ENCODE measurements at regions not wholly inside any gene's neighbourhood (a gene's known extent, or its start where the extent isn't known, plus 50 kb on each side); places are given as distances from the start of the nearest gene placed in this dataset.

GRCh38 chr10:22795546-22795945 is 81.2 kb upstream of the PIP4K2A start:
- CTCF ChIA-PET (ENCODE audit: low intra/inter-chr PET ratio, low total read pairs) = no interaction called here

More at GRCh38 chr10:22795546-22795945, 81.2 kb upstream of the PIP4K2A start:
- Histone ChIP-seq H3K79me2 (ENCODE audit: insufficient read depth, low read length) (no peaks in the 10 kb centered on the region), H4K20me1 (ENCODE audit: insufficient read depth, low read length) (no peaks in the 10 kb centered on the region), H3K4me3 (replicated peaks in 1 of 3; ENCODE audit: insufficient read depth in 1 of 3, low read depth in 2 of 3, low read length in 3 of 3) (no peak overlapping the region), H3K4me1 (ENCODE audit: insufficient read depth, low read length) (no peaks in the 10 kb centered on the region), H2AFZ (ENCODE audit: low read length) (no peak overlapping the region), H3K27ac (ENCODE audit: extremely low read length, insufficient read depth, low read length) (no peak overlapping the region), H3K36me3 (replicated peaks in 1 of 2; ENCODE audit: control insufficient read depth in 1 of 2, insufficient read depth in 2 of 2, low read length in 2 of 2) (no peaks in the 10 kb centered on the region), H3K9ac (ENCODE audit: insufficient read depth, low read depth, low read length) (no peak overlapping the region), H3K9me3 (ENCODE audit: low read length) (no peaks in the 10 kb centered on the region), H3K4me2 (ENCODE audit: low read depth, low read length) (no peak overlapping the region), H3K27me3 (ENCODE audit: control insufficient read depth in 1 of 2, insufficient read depth in 2 of 2, low read length in 2 of 2) (0 out of 5 replicates have a peak, but pooled peaks cover 0 to 8% of the 10 kb centered on the region in 2 experiments)
- ATAC-seq = no peak
- in situ Hi-C loops (cut with HindIII; ENCODE audit: extremely low pct_ligation_motif_present, low pct_unique_long_range_greater_than_20kb) (no loop called here), intact Hi-C loops (cut with micrococcal nuclease; ENCODE audit: unreplicated experiment) (no loop called here)
- 34% methylated on average over 3 of the region's 3 CpGs for WGBS (ENCODE audit: low lambda C conversion rate)
- BruUV-seq (replicated peaks) = no TSS peak
- no peak for DNase-seq (ENCODE audit: low spot score)
- TF ChIP-seq GRHL1 (CRISPR knock-in tag; conservative IDR thresholded peaks at IDR 0.05) (no peak), MYC (CRISPR knock-in tag; IDR thresholded peaks at IDR 0.05; ENCODE audit: borderline replicate concordance) (no peak), NAIF1 (CRISPR knock-in tag; IDR thresholded peaks at IDR 0.05; ENCODE audit: borderline replicate concordance) (no peak), NONO (IDR thresholded peaks at IDR 0.05) (no peak), NONO (CRISPR knock-in tag; conservative IDR thresholded peaks at IDR 0.05) (no peak), ZNF564 (CRISPR knock-in tag; IDR thresholded peaks at IDR 0.05) (no peak), NR1H2 (CRISPR knock-in tag; IDR thresholded peaks at IDR 0.05; ENCODE audit: borderline replicate concordance, low read depth) (no peak), ZNF496 (CRISPR knock-in tag; IDR thresholded peaks at IDR 0.05; ENCODE audit: insufficient replicate concordance) (no peak), ZNF142 (CRISPR knock-in tag; IDR thresholded peaks at IDR 0.05) (no peak), NFE2 (CRISPR knock-in tag; IDR thresholded peaks at IDR 0.05) (no peak), ZNF605 (CRISPR knock-in tag; IDR thresholded peaks at IDR 0.05) (no peak), CTCF (CRISPR knock-in tag; IDR thresholded peaks at IDR 0.05) (no peak), MTA3 (CRISPR knock-in tag; IDR thresholded peaks at IDR 0.05) (no peak), ZNF841 (CRISPR knock-in tag; IDR thresholded peaks at IDR 0.05; ENCODE audit: borderline replicate concordance) (no peak)
- FAIRE-seq = no peak
- POLR2A ChIA-PET = no interaction called here
